Adipose tissue (tissue), 3 donors: ENCODE measurements at regions not wholly inside any gene's neighbourhood (a gene's known extent, or its start where the extent isn't known, plus 50 kb on each side); places are given as distances from the start of the nearest gene placed in this dataset.

Experiments
- H3K27ac ChIP-seq: one replicate; pipeline ENCODE4 v1.5.1; 2013; ENCODE audit warnings: low read depth, low read length
- WGBS, 3 donors: extraction: QIAGEN DNeasy Blood & Tissue Kit; methylation state at CpG; one replicate each; pipeline ENCODE4 v1.1.7; 2013; 5-methylcytosine and 5-hydroxymethylcytosine counted together
- donor health status: healthy with polysubstance abuse.
- donor health status: Bipolar disorder and iron deficiency.
- donor health status: healthy.

DNA sequence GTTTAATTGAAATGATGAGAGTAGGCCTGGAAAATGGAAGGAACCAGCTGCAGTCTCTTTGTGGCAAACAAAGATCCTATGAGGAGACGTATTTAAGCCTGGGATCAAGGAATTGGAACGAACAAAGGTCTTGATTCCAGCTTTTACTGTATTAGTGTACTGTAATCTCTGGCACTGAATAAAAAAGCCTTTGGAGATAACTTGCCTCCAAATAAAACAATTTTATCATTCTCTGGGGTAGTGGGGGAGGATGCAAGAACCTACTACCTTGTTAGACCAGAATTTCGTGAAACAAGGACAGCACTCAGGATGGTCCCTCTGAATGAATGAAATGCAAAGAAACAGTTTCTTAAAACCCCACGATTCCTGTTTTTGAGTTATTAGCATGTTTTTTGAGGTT, 134.2 kb downstream of the RWDD3 start:
- no peak overlapping the region for H3K27ac ChIP-seq
- 47 to 68% (median 67%) methylated on average over 4 of the region's 4 CpGs for WGBS, 3 donors

DNA sequence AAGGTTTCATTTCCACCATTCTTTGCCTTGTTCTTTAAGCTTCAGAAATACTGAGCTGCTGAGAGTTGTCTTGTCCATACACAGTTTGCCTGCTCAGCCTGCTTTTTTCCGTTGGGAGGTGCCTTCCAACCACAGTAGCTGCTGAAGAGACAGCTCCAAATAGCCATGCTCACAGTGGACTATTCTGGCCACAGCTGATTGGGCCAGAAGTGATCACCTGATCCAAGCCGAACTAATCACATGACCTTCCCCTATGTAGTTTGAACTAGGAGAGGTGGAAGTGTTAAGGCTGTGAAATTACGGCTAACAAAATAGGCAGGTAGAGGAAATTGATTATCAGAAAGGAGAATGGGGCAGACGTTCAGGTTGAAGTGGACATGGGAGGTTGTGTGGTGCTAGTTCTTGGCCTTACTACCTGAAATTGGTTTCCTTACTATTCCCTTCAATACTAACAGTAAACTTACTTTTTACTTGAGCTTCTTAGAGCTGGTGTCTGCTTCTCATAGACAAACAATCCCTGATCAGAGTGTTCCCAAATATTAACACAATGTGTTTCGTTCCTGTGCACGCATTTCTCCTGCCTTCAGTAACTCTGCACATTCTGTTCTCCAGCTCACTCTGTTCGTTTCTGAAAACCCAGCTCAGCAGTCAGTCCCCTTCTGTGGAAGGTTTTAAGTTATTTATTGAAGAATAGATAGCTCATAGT, 136.1 kb downstream of the RWDD3 start:
- no peak overlapping the region for H3K27ac ChIP-seq
- 67 to 75% (median 68%) methylated on average over 7 of the region's 7 CpGs for WGBS, 3 donors

DNA sequence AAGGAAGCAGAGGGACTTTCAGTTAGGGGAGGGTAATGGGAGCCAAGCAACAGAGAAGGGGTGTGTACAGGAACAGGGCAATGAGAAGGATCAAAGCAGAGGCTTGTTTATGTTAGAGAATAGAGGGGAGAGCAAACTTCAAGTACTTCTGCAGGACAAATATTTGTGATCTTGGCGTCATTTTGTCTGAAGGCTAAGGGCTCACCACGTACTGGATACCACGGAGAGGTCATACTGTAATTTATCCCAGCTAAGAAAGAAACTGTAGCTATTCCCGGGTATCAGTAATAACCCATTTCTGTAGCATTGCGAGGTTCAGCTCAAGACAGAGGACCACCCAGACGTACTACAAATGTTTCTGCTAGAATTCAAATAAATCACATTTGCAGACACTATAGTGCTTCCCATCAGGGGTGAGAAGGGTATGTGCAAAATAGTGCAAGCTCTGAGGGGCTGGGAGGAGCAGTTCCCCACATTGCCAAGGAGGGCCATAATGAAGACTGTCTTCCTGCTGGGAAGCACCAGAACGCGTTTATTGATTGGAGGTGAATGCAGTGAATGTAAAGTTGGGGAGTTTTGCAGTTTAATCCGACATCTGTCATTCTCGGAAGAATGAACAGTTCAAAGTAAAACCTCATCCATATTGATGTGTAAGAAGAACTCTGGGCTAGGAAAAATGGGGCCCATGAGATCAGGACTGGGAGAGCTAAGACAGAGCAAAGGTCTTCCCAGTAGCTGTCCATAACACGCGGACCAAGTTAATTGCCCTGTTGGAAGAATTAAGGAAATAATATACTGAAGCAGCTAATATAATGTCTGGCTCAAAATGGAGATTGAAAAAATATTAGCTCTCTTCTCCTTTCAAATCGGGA, 136.9 kb downstream of the RWDD3 start:
- 48 to 69% (median 58%) methylated on average over 13 of the region's 13 CpGs for WGBS, 3 donors
- no peak overlapping the region for H3K27ac ChIP-seq

GRCh38 chr1:95371666-95372282, 137.8 kb downstream of the RWDD3 start:
- 69 to 81% (median 80%) methylated on average over 12 of the region's 12 CpGs for WGBS, 3 donors
- H3K27ac ChIP-seq: no peak overlapping the region

DNA sequence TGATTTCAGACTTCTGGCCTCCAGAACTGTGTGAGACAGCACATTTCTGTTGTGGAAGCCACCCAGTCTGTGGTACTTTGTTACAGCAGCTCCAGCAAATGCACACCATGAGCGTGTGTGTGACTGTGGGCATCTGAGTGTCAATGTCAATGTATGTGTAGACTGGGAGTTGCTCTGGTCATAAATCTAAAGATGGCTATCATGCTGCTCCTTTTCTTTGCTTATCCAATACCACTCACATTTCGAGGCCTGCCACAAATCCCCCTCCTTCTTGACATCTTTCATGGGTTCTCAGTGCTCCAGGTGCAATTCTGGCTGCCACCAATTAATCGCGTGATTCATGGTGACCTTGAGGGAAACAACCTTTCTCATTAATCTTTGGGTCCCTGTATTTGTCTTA, 141.2 kb downstream of the RWDD3 start:
- H3K27ac ChIP-seq: no peak overlapping the region
- 43 to 75% (median 70%) methylated on average over 4 of the region's 4 CpGs for WGBS, 3 donors

- no peak overlapping the region for H3K27ac ChIP-seq
- WGBS, 3 donors: 70 to 78% (median 72%) methylated on average over 2 of the region's 2 CpGs
Observed at GRCh38 chr1:95380909-95381308, 146.9 kb downstream of the RWDD3 start.

GRCh38 chr1:95382000-95382786, 148.2 kb downstream of the RWDD3 start:
- WGBS, 3 donors: 62 to 72% (median 67%) methylated on average over 4 of the region's 4 CpGs
- H3K27ac ChIP-seq: no peak overlapping the region

- no peak overlapping the region for H3K27ac ChIP-seq
- 66 to 69% (median 66%) methylated on average over 5 of the region's 5 CpGs for WGBS, 3 donors
Observed at GRCh38 chr1:95383111-95383510, 149.1 kb downstream of the RWDD3 start.

DNA sequence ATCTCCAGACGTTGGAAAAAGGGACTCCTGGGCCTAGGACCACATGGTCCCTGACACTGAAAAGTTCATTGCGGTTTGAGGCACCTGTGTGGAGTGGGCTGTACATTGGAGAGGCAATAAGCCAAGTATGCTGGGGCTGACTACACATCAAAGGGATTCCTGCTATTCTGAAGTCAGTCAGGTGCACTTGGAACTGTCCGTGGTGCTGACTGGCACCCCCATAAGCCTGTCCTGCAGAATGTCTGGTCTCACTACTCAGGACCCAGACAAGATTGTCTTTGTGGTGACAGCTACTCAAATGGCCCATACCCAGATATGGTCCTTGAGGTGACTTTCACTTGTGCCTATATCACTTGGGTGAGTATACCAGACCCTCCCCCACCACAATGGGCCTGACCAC, 150.6 kb downstream of the RWDD3 start:
- WGBS, 3 donors: 6 to 20% (median 18%) methylated on average over 3 of the region's 3 CpGs
- no peak overlapping the region for H3K27ac ChIP-seq

- H3K27ac ChIP-seq: no peak overlapping the region
- WGBS, 3 donors: 77 to 81% (median 77%) methylated on average over 1 of the region's 1 CpG
Observed at GRCh38 chr1:95386371-95386770, 152.4 kb downstream of the RWDD3 start.

DNA sequence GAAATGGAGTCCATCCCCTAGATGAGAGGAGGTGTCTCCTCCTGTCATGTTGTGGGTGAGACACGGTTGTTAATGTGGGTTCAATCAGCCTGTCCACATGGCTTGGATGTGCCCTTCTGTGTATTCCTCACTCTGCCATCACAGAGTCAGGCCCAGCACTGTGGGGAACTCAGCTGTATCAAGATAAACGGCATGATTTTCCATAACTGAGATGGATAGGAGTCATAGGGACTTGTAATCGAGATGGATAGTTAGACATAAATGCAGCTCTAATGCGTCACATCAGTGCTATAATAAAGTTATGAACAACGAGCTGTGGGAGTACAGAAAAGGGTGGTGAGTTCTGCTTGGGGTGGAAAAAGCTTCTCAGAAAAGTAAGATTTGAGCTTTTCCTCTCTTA, 152.9 kb downstream of the RWDD3 start:
- 68 to 81% (median 77%) methylated on average over 5 of the region's 5 CpGs for WGBS, 3 donors

DNA sequence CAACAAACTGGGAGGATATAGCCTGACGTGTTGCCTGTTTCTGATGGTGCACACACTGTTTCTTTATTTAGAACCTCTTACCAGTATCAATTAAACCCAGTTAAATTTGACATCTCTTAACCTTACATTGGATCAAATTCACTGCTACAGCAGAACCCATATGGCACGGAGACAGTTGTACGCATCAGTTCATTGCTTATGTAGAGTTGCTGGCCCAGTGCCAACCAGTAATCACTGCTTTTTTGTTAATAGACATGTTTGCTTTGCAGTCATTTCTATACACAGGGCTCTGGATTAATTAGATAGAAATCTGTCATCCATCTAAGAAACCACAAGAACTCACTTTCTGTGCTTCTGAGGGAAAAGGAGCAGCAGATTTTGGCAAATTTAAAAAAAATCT, 154.0 kb downstream of the RWDD3 start:
- no peak overlapping the region for H3K27ac ChIP-seq
- WGBS, 3 donors: 54 to 60% (median 57%) methylated on average over 3 of the region's 3 CpGs

More for the DNA sequence above, 152.9 kb downstream of the RWDD3 start:
- H3K27ac ChIP-seq: no peak overlapping the region

GRCh38 chr1:95393434-95393833, 159.4 kb downstream of the RWDD3 start:
- no peak overlapping the region for H3K27ac ChIP-seq

DNA sequence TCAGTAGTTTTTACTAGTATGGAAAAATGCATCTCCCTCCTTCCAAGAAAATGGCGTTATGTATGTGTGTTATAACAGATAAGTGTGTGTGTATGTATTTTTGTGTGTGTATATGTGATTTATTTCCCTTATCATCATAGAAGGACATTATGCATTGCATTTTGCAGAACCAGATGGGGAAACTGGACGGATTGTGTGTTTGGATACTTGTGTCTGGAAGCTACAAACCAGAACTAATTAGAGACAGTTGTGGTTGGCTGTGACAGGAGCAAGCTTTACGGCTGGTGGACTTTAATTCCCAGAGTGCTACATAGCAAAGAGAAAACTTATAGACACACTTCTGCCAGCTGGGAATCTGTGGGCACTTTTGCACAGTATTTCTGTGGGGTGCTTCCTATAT, 162.5 kb downstream of the RWDD3 start:
- no peak overlapping the region for H3K27ac ChIP-seq
- WGBS, 3 donors: 52 to 70% (median 66%) methylated on average over 3 of the region's 3 CpGs

DNA sequence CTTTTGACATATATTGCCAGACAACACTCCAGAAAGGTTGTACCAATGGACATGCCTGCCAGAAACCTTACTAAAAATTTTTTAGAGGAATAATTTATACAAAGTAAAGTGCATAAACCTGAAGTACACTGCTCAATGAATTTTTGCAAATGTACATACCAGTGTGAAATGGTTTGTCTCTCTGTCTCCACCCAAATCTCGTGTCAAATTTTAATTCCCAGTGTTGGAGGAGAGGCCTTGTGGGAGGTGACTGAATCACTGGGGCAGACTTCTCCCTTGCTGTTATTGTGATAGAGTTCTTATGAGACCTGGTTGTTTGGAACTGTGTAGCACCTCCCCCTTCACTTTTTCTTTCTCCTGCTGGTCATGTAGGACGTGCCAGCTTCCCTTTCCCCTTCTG, 168.8 kb downstream of the RWDD3 start:
- WGBS, 3 donors: 58 to 76% (median 74%) methylated on average over 2 of the region's 2 CpGs
- no peak overlapping the region for H3K27ac ChIP-seq

GRCh38 chr1:95406279-95406678, 172.3 kb downstream of the RWDD3 start:
- 53 to 77% (median 69%) methylated on average over 1 of the region's 1 CpG for WGBS, 3 donors
- H3K27ac ChIP-seq: no peak overlapping the region

DNA sequence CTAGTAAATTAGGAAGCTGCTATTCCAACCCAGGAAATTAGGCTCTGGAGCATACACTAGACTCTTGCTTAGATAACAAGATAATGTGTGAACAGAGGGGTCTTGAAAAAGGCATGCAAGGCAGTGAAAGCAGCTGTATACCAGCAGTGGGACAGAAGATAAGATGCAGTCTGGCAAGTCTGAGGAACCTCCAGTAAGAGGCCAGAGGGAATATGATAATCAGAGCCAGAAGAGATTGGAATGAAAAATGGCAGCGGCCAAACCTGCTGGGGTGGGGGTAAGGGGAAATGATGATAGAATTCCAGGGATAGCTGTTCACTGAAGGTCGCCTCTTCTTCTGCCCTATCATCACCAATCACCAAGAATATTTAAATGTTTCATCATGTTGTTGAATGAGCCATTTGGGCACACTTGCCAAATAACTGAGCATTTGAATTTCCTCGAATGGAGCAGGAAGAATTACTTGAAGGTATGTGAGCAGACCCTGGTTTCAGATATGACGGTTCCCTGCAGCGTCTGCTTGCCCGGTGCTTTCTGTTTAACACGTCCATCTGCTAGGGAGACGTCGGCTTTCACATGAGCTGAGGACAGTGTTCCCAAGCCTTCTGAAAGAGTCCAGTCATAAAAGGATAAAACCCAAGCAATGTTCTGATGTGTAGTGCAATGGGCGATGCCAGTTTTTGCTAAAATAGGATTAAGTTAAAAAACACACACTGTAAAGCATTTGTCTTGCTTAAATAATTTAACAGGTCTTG, 173.3 kb downstream of the RWDD3 start:
- H3K27ac ChIP-seq: no peak overlapping the region
- WGBS, 3 donors: 46 to 61% (median 49%) methylated on average over 10 of the region's 10 CpGs

DNA sequence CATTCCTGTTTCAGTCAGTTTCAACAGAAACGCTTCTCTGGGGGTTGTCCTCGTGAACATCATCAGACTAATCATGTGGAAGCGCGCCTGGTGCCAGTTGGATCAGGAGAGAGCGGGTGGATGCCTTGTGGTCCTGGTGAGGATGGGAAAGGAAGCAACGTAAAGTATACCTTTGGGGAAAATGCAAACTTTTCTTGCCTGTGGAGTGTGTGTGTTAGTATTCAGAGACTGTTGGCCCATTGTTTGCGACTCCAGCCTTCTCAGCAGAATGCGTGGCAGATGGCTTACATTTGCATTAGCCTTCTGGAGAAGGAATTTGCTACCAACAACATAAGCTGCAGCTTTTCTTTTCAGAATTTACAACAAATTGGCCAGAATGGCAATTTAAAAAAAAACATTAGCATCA, 173.9 kb downstream of the RWDD3 start:
- no peak overlapping the region for H3K27ac ChIP-seq
- WGBS, 3 donors: 46 to 70% (median 53%) methylated on average over 8 of the region's 8 CpGs
